Activated CD4-positive, alpha-beta T cell treated with anti-CD3 and anti-CD28 coated beads, Interleukin-2, amount 50 U/mL, for 48 hours (primary cell): ENCODE measurements at regions not wholly inside any gene's neighbourhood (a gene's known extent, or its start where the extent isn't known, plus 50 kb on each side); places are given as distances from the start of the nearest gene placed in this dataset.

Source experiments
- DNase-seq, 2 experiments: peaks; one replicate each; pipeline ENCODE4 v3.0.0-alpha.2; 2020

DNA sequence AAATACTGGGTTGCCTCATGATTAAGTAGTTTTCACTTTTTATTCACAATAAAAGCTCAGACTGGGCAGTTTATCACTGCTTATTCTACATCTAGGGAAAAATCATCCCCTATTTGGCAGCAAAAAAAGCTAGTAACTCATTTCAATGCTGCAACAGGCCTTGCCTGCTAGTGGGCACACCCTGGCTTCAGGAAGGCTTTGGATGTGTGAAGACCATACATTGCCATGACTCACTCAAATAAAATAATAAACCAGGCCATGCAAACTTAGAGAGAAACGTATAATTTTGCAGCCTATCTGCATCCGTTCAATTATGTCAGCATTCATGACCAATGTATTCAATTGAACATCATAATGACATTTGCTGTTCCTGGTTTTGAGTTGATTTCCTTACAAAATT lies 402.9 kb downstream of the PIK3R1 start:
- DNase-seq, result no peak

GRCh38 chr5:68627001-68627400 lies 411.4 kb downstream of the PIK3R1 start:
- DNase-seq, result no peak

DNA sequence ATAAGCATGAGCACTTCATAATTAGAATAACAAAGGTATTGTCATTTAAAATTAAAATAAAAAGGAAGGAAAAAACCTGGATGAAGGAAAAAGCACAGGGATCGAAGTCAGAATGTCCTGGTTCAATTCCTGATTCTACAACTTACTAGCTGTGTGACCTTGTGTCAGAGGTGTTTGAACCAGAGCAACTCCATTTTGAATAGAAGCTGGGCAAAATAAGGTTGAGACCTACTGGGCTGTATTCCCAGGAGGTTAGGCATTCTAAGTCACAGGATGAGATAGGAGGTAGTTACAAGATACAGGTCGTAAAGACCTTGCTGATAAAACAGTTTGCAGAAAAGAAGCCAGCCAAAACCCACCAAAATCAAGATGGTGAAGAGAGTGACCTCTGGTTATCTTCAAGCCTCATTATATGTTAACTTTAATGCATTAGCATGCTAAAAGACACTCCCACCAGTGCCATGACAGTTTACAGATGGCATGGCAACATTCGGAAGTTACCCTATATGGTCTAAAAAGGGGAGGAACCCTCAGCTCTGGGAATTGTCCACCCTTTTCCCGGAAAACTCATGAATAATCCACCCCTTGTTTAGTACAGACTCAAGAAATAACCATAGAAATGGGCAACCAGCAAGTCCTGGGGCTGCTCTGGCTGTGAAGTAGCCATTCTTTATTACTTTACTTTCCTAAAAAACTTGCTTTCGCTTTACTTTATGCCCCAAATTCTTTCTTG lies 412.7 kb downstream of the PIK3R1 start:
- no peak for DNase-seq

DNA sequence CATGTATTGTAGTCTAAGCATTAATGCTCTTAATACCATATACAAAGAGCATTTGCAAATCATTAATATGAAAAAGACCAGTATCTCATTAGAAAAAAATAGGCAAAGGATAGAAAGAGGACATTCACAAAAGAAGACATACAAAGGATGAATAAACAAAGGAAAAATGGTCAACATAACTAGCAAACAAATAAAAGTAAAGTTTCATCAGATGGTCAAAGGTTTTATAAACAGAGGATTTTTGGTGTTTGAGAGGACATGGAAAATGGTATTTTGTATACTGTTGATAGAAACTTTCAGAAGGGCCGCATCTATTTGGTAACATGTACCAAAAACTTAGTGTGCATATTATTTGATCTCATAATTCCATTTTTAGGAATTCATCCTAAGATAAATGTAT lies 414.8 kb downstream of the PIK3R1 start:
- no peak for DNase-seq

- no peak for DNase-seq
Measured at GRCh38 chr5:68631884-68632283, 416.3 kb downstream of the PIK3R1 start.

DNA sequence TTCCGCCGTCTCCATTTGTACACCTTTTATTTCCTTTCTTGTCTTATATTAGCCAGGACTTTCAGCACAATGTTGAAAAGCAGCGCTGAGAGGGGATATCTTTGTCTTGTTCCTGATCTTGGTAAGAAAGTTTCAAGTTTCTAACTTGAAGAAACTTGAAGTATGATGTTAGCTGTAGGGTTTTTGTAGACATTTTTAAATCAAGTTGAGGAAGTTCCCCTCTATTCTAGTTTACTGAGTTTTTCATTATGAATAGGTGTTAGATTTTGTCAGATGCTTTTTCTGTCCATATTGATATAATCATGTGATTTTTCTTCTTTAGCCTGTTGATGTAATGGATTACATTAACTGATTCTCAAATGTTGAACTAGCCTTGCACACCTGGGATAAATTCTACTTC lies 425.7 kb downstream of the PIK3R1 start:
- DNase-seq, result no peak

DNA sequence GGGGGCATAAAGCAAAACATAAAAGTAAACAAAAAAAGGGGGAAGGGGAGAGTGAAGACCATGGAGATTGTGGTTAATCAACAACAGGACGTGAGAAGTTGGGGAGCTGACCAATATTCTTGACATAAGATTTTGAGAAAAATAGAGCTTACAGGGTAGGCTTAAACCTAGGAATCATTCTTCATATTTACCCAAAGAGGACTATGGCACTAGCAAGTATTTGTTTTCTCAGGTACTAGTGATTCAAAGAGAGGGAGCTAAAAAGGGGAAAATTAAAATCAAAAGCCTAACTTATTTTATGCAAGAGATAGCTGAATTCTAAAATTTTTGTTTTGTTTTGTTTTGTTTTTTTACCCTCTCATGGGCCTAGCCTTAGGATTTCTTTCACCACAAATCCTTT lies 427.5 kb downstream of the PIK3R1 start:
- DNase-seq, result no peak

DNA sequence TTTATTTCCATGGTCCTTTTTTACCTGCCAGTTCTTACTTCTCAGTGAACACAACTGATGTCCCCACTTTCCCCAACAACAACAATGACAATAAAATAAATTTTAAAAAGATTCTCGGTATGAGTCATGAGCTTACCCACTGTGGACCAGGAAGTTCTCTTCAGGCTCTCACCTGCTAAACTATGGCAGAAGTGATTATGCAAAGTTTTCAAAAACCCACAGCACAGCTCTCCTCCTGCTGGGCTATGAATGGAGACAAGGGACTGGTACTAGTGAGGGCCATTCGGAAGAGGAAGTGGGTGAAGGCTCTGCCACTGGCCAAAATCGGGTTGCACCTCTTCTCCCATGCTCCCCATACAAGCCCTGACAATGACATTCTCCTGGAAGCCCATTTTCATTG lies 429.4 kb downstream of the PIK3R1 start:
- no peak for DNase-seq

GRCh38 chr5:68646144-68646543 lies 430.6 kb downstream of the PIK3R1 start:
- DNase-seq, result no peak

- DNase-seq, result no peak
Measured at GRCh38 chr5:68647743-68648142, 432.2 kb downstream of the PIK3R1 start.

- DNase-seq, result no peak
Measured at GRCh38 chr5:68648944-68649857, 433.6 kb downstream of the PIK3R1 start.

GRCh38 chr5:68652534-68652965 lies 437.0 kb downstream of the PIK3R1 start:
- no peak for DNase-seq

GRCh38 chr5:68653471-68653870 lies 437.9 kb downstream of the PIK3R1 start:
- DNase-seq, result no peak

GRCh38 chr5:68657055-68657961 lies 436.5 kb upstream of the SLC30A5 start:
- no peak for DNase-seq

GRCh38 chr5:68658810-68659372 lies 434.9 kb upstream of the SLC30A5 start:
- no peak for DNase-seq

DNA sequence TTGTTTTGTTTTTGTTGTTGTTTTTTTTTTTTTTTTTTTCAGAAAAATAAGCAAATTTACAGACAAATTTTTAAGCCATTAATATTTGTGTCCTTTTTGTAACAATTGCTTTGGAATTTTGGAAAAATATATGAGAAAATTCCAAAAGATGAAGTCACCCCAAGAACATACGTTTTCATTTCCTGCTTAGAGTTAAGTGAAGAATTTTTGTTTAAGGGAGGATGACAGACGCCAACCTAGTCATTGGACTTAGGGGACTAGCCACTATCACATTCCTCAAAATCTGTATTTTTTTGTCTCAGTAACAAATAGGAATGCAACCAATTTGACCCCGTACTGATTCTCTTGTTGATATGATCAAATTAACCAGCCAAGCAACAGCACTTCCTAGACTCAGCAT lies 433.9 kb upstream of the SLC30A5 start:
- DNase-seq, result no peak

- peak; percentile 8 to 28 for DNase-seq
Measured at GRCh38 chr5:68661237-68661636, 432.6 kb upstream of the SLC30A5 start.

- DNase-seq, result no peak
Measured at GRCh38 chr5:68662804-68663307, 431.0 kb upstream of the SLC30A5 start.

DNA sequence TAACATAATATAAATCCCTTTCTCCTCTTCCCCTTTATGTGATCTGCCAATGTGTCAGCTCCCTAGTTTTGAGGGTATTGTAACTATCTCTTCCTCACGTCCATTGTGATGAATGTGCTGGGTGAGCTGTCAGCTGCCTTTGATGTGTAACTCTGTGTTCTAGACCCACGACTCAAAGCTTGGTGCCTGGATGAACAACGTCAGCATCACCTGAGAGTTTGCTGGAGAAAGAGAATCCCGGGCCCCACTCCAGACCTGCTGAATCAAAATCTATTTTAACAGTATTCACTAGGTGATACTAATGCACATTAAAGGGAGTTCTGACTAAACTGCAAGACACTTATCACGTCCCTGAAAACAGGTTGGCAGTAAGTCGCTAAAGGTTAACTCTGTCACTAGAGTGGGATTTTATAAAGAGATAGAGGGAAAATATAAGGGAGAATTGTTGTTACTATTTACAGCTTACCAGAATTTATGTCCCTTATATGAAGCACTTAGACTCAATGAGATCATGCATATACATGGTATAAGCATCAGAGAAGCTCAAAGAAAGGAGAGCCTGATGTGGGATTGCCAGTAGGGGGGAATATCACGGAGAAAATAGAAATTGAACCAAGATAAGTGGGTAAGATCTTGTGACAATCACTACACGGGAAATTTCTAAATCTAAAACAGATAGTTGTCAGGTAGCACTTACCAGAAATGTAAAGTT lies 423.8 kb upstream of the SLC30A5 start:
- no peak for DNase-seq

DNA sequence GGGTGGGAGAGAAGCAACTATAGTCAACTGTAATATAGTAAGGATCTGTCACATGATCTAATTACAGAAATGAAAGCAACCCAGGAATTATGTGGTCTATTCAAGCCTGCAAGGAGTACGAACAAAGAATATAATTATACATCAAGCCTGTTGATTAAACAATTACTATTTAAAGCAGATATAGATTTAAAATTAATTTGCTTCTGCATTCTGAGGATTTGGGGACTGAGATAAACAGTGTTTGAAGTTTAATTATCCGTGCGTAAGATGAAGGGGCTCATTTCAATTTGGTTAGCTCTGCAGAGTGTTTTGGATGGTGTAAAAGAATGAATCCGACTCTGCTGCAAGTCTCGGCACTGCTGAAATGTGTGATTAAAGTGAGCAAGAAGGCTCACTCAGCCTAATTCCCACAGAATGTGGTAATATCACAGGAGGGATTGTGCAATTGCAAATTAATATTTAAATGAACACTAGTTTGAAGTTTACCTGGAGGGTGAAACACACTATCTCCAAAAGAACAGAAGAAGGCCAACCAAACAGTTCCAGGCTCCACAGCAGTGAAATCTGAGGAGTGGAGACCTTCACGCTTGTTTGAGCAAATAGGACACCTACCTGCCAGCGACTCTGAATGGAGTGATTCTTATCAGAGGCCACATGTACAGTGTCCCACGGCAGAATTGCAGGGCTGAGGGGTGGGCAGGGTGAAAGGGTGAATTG lies 420.6 kb upstream of the SLC30A5 start:
- no peak for DNase-seq

DNA sequence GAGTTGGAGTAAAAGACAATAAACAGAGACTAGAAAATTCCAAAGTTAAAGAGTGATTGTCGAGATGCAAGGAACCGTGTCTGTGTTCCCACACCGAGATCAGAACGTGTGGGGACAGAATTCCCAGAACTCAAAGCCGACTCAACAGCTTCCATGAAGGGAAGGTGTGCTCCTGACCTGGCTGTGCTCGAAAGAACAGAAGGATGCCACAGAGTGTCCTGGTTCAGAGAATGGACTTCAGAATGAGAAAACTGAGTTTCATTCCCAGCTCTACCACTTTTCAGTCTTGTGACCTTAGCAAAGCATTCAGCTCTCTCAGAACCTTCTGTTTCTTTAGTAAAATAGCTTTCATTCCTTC lies 420.0 kb upstream of the SLC30A5 start:
- DNase-seq, result no peak
